PC-9 (cell line): ENCODE measurements at regions not wholly inside any gene's neighbourhood (a gene's known extent, or its start where the extent isn't known, plus 50 kb on each side); places are given as distances from the start of the nearest gene placed in this dataset.

Experiments
- EZH2 ChIP-seq: fragments of 200-600 bp; sonication (generic); IDR thresholded peaks from 2 replicates; pipeline ENCODE4 v1.8.0; 2017; ENCODE audit warnings: antibody characterized with exemption, low read depth
- TF ChIP-seq, protein P1 (sequence below): fragments of 200-600 bp; sonication (generic); conservative IDR thresholded peaks from 2 replicates; pipeline ENCODE4 v1.6.1; 2017; ENCODE audit warnings: mixed run types, antibody characterized with exemption, mild to moderate bottlenecking, moderate library complexity

DNA sequence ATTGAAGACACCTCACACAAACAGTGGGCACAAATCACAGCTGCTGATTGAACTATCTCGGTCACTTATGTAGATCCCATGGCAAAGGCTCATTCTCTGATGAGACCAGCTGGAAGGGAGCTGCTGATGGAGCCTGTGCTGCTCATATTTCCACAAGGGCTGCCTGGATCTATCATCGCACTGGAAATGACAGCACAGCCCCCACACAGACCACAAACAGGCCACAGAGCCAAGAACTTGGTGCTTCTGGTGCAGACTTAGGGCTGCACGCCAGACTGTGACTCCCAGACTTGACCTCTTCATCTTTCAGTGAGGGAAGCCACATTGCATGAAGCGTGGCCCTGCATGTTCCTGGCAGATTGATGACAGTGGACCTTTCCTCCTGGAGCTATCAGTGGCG is 197.6 kb downstream of the MINAR1 start:
- TF ChIP-seq, protein P1, sequence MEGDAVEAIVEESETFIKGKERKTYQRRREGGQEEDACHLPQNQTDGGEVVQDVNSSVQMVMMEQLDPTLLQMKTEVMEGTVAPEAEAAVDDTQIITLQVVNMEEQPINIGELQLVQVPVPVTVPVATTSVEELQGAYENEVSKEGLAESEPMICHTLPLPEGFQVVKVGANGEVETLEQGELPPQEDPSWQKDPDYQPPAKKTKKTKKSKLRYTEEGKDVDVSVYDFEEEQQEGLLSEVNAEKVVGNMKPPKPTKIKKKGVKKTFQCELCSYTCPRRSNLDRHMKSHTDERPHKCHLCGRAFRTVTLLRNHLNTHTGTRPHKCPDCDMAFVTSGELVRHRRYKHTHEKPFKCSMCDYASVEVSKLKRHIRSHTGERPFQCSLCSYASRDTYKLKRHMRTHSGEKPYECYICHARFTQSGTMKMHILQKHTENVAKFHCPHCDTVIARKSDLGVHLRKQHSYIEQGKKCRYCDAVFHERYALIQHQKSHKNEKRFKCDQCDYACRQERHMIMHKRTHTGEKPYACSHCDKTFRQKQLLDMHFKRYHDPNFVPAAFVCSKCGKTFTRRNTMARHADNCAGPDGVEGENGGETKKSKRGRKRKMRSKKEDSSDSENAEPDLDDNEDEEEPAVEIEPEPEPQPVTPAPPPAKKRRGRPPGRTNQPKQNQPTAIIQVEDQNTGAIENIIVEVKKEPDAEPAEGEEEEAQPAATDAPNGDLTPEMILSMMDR, result no peak
- no peak for TF ChIP-seq EZH2
